Islet precursor cell (in vitro differentiated cells): ENCODE measurements at regions not wholly inside any gene's neighbourhood (a gene's known extent, or its start where the extent isn't known, plus 50 kb on each side); places are given as distances from the start of the nearest gene placed in this dataset.
"Not testable (repeated sequence)": the region's sequence is repeated elsewhere in the genome, so short reads cannot be mapped to it uniquely, and the experiment has no call there.

ENCODE experiments used
- DNase-seq: peaks from one replicate; pipeline ENCODE4 v3.0.0-alpha.2; 2018

- no peak for DNase-seq
These were observed 198.0 kb upstream of the COX10 start for GRCh38 chr17:13871261-13871660.

GRCh38 chr17:13874134-13874533, 195.2 kb upstream of the COX10 start:
- DNase-seq: no peak

- no peak for DNase-seq
These were observed 194.5 kb upstream of the COX10 start for GRCh38 chr17:13874817-13875216.

- DNase-seq: no peak
These were observed 189.3 kb upstream of the COX10 start for GRCh38 chr17:13879961-13880466.

- DNase-seq: no peak
These were observed 185.6 kb upstream of the COX10 start for GRCh38 chr17:13883659-13884058.

GRCh38 chr17:13884347-13884746, 185.0 kb upstream of the COX10 start:
- no peak for DNase-seq

- peak; percentile 38 for DNase-seq
These were observed 183.8 kb upstream of the COX10 start for GRCh38 chr17:13885550-13885949.

GRCh38 chr17:13885953-13886889, 183.1 kb upstream of the COX10 start:
- DNase-seq: peak; percentile 60

- DNase-seq: no peak
These were observed 181.2 kb upstream of the COX10 start for GRCh38 chr17:13888056-13888609.

- DNase-seq: not testable (repeated sequence)
These were observed 160.3 kb upstream of the COX10 start for GRCh38 chr17:13908971-13909370.

- DNase-seq: no peak
These were observed 159.3 kb upstream of the COX10 start for GRCh38 chr17:13909901-13910519.

- no peak for DNase-seq
These were observed 151.7 kb upstream of the COX10 start for GRCh38 chr17:13917634-13918033.

GRCh38 chr17:13918247-13918646, 151.1 kb upstream of the COX10 start:
- no peak for DNase-seq

GRCh38 chr17:13919818-13920217, 149.5 kb upstream of the COX10 start:
- no peak for DNase-seq

- DNase-seq: no peak
These were observed 148.9 kb upstream of the COX10 start for GRCh38 chr17:13920413-13920812.

GRCh38 chr17:13921841-13922776, 147.2 kb upstream of the COX10 start:
- DNase-seq: no peak

- DNase-seq: no peak
These were observed 146.4 kb upstream of the COX10 start for GRCh38 chr17:13922885-13923284.

GRCh38 chr17:13925579-13925978, 143.7 kb upstream of the COX10 start:
- no peak for DNase-seq

GRCh38 chr17:13931111-13931526, 138.2 kb upstream of the COX10 start:
- no peak for DNase-seq

GRCh38 chr17:13931800-13932460, 137.4 kb upstream of the COX10 start:
- DNase-seq: no peak

GRCh38 chr17:13933441-13934276, 135.6 kb upstream of the COX10 start:
- DNase-seq: no peak
